ENCODE measurements at regions not wholly inside any gene's neighbourhood (a gene's known extent, or its start where the extent isn't known, plus 50 kb on each side); places are given as distances from the start of the nearest gene placed in this dataset.

- H3K9me3 Mint-ChIP-seq, result no peaks in the 10 kb centered on the region
- no peak overlapping the region for H3K4me3 Mint-ChIP-seq
- no peak overlapping the region for H3K27ac Mint-ChIP-seq
- peaks cover 31% of the 10 kb centered on the region for H3K4me1 Mint-ChIP-seq
- H3K27me3 Mint-ChIP-seq (ENCODE audit: low read depth, poor library complexity), result peaks cover 7% of the 10 kb centered on the region
- DNase-seq, result no peak
- no peaks in the 10 kb centered on the region for H3K36me3 Mint-ChIP-seq (ENCODE audit: low read depth)
- TF ChIP-seq, protein P1, sequence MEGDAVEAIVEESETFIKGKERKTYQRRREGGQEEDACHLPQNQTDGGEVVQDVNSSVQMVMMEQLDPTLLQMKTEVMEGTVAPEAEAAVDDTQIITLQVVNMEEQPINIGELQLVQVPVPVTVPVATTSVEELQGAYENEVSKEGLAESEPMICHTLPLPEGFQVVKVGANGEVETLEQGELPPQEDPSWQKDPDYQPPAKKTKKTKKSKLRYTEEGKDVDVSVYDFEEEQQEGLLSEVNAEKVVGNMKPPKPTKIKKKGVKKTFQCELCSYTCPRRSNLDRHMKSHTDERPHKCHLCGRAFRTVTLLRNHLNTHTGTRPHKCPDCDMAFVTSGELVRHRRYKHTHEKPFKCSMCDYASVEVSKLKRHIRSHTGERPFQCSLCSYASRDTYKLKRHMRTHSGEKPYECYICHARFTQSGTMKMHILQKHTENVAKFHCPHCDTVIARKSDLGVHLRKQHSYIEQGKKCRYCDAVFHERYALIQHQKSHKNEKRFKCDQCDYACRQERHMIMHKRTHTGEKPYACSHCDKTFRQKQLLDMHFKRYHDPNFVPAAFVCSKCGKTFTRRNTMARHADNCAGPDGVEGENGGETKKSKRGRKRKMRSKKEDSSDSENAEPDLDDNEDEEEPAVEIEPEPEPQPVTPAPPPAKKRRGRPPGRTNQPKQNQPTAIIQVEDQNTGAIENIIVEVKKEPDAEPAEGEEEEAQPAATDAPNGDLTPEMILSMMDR (IDR thresholded peaks at IDR 0.05), result no peak
Measured at GRCh38 chr16:65793781-65794180, 572.7 kb upstream of the CDH5 start.

GRCh38 chr16:65790768-65791167, 575.7 kb upstream of the CDH5 start:
- no peaks in the 10 kb centered on the region for H3K9me3 Mint-ChIP-seq
- peak overlapping the region; percentile 64 for H3K27ac Mint-ChIP-seq
- peaks cover 22% of the 10 kb centered on the region for H3K4me1 Mint-ChIP-seq
- no peak for DNase-seq
- H3K4me3 Mint-ChIP-seq, result no peak overlapping the region
- peaks cover 6% of the 10 kb centered on the region for H3K27me3 Mint-ChIP-seq (ENCODE audit: low read depth, poor library complexity)
- H3K36me3 Mint-ChIP-seq (ENCODE audit: low read depth), result no peaks in the 10 kb centered on the region
- TF ChIP-seq, protein P1 (IDR thresholded peaks at IDR 0.05), result no peak

DNA sequence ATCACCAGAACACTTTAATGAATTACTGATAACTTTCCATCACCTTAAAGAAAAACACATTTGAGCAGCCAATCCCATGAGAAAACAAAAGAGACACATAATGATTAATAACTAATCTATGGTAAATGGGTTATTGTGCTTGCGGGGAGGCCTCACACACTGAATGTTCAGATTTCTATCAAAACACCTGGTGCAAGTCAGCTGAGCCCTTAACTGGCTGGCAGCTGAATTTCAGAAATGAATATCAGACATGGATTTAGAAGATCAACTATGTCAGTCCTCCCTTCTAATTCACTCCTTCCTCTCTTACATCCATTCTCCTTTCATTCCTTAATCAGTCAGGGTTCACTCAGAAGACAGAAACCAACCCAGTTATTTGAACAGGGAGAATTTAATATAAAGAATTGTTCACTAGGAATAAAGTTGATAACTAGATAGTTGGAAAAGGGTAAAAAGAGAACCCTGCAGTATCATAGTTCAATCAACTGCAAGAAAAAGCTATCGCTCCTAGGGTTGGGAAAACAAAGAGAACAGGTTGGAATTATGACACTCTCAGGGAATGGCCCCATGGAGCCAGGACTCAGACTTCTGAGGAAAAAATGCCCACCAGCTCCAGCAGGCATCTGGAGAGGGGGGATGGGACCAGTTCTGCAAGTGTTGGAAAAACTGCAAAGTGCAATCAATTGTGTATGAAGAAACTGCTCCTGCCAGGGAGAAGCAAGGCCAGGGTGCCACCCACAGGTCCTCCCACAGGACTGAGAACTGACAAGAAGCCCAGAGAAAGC, 577.1 kb upstream of the CDH5 start:
- no peaks in the 10 kb centered on the region for H3K9me3 Mint-ChIP-seq
- no peaks in the 10 kb centered on the region for H3K36me3 Mint-ChIP-seq (ENCODE audit: low read depth)

GRCh38 chr16:65788434-65789140, 577.9 kb upstream of the CDH5 start:
- H3K4me1 Mint-ChIP-seq, result peaks cover 22% of the 10 kb centered on the region
- DNase-seq, result no peak
- peaks cover 7% of the 10 kb centered on the region for H3K27me3 Mint-ChIP-seq (ENCODE audit: low read depth, poor library complexity)
- H3K9me3 Mint-ChIP-seq, result no peaks in the 10 kb centered on the region
- no peak overlapping the region for H3K4me3 Mint-ChIP-seq
- H3K27ac Mint-ChIP-seq, result no peak overlapping the region
- TF ChIP-seq, protein P1 (IDR thresholded peaks at IDR 0.05), result no peak
- no peaks in the 10 kb centered on the region for H3K36me3 Mint-ChIP-seq (ENCODE audit: low read depth)

More for the DNA sequence above, 577.1 kb upstream of the CDH5 start:
- DNase-seq, result no peak
- Mint-ChIP-seq H3K4me1 (peaks cover 22% of the 10 kb centered on the region), H3K4me3 (no peak overlapping the region), H3K27me3 (ENCODE audit: low read depth, poor library complexity) (peaks cover 7% of the 10 kb centered on the region), H3K27ac (no peak overlapping the region)
- TF ChIP-seq, protein P1 (IDR thresholded peaks at IDR 0.05), result no peak

- H3K4me1 Mint-ChIP-seq, result peaks cover 23% of the 10 kb centered on the region
- H3K27me3 Mint-ChIP-seq (ENCODE audit: low read depth, poor library complexity), result peaks cover 7% of the 10 kb centered on the region
- no peak overlapping the region for H3K4me3 Mint-ChIP-seq
Measured at GRCh38 chr16:65787921-65788320, 578.6 kb upstream of the CDH5 start.

More at GRCh38 chr16:65787921-65788320, 578.6 kb upstream of the CDH5 start:
- H3K27ac Mint-ChIP-seq, result no peak overlapping the region
- no peak for DNase-seq
- no peaks in the 10 kb centered on the region for H3K9me3 Mint-ChIP-seq
- TF ChIP-seq, protein P1 (IDR thresholded peaks at IDR 0.05), result no peak
- no peaks in the 10 kb centered on the region for H3K36me3 Mint-ChIP-seq (ENCODE audit: low read depth)
